ENCODE measurements at regions not wholly inside any gene's neighbourhood (a gene's known extent, or its start where the extent isn't known, plus 50 kb on each side); places are given as distances from the start of the nearest gene placed in this dataset.

DNA sequence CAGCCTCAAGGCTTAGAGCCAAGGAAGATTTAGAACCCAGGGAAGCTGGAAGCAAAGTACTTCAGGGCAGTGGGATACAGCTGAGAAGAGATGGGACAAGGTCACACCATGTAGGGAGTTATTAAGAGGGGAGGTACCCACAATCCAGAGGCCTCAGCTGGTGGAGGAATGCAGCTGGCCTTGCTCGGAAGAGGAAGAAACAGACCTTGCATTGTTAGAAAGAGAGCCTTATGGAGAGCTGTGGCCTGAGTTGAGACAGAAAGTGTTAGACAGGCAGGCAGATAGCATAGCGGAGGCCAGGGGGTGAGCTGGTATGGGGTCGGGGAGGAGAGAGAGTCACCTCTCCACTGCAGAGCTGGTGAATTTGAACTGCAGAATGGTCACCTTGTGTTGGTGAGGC lies 173.1 kb downstream of the JCAD start:
- Histone ChIP-seq H3K4me3 (ENCODE audit: low read length, poor library complexity, severe bottlenecking) (no peak overlapping the region), H3K36me3 (ENCODE audit: insufficient read depth, low read length) (no peaks in the 10 kb centered on the region), H2AFZ (ENCODE audit: low read length) (no peak overlapping the region), H4K20me1 (ENCODE audit: insufficient read depth, low read length, poor library complexity, severe bottlenecking) (no peaks in the 10 kb centered on the region), H3K9me3 (ENCODE audit: insufficient read depth, low read depth, low read length) (no peaks in the 10 kb centered on the region), H3K9me2 (replicated peaks; ENCODE audit: low read depth, low read length) (no peaks in the 10 kb centered on the region), H3K4me1 (ENCODE audit: insufficient read depth, low read length, poor library complexity, severe bottlenecking) (no peaks in the 10 kb centered on the region), H3K79me2 (ENCODE audit: insufficient read depth, low read length) (no peaks in the 10 kb centered on the region), H3K27me3 (ENCODE audit: insufficient read depth, low read length, poor library complexity, severe bottlenecking) (no peaks in the 10 kb centered on the region), H3K9ac (ENCODE audit: low read depth, low read length, poor library complexity, severe bottlenecking) (no peak overlapping the region), H3F3A (ENCODE audit: low read depth) (no peaks in the 10 kb centered on the region), H3K4me2 (ENCODE audit: low read depth, low read length, poor library complexity, severe bottlenecking) (no peak overlapping the region)
- TF ChIP-seq EZH2phosphoT487 (IDR thresholded peaks at IDR 0.05; ENCODE audit: borderline replicate concordance), result no peak
- TF ChIP-seq, protein P1, sequence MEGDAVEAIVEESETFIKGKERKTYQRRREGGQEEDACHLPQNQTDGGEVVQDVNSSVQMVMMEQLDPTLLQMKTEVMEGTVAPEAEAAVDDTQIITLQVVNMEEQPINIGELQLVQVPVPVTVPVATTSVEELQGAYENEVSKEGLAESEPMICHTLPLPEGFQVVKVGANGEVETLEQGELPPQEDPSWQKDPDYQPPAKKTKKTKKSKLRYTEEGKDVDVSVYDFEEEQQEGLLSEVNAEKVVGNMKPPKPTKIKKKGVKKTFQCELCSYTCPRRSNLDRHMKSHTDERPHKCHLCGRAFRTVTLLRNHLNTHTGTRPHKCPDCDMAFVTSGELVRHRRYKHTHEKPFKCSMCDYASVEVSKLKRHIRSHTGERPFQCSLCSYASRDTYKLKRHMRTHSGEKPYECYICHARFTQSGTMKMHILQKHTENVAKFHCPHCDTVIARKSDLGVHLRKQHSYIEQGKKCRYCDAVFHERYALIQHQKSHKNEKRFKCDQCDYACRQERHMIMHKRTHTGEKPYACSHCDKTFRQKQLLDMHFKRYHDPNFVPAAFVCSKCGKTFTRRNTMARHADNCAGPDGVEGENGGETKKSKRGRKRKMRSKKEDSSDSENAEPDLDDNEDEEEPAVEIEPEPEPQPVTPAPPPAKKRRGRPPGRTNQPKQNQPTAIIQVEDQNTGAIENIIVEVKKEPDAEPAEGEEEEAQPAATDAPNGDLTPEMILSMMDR (conservative IDR thresholded peaks at IDR 0.05; ENCODE audit: low read length), result no peak

DNA sequence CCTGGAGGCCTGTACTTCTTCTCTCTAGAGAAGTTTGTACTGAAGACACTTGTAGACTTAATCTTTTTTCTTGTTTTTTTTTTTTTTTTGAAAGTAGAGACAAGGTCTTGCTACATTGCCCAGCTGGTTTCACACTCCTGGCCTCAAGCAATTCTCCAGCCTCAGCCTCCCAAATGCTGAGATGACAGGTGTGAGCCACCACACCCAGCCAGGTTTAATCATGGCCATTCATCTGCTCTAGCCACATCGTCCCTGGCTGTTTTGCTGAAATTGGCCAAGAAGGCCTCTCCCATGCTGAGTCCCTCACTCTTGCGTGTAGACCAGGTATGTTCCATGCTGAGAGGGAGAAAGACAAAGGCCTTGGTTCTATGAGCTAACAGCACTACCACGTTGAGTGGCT lies 176.2 kb downstream of the JCAD start:
- Histone ChIP-seq H3K79me2 (ENCODE audit: insufficient read depth, low read length) (no peaks in the 10 kb centered on the region), H3K4me1 (ENCODE audit: insufficient read depth, low read length, poor library complexity, severe bottlenecking) (no peaks in the 10 kb centered on the region), H3F3A (ENCODE audit: low read depth) (no peaks in the 10 kb centered on the region), H4K20me1 (ENCODE audit: insufficient read depth, low read length, poor library complexity, severe bottlenecking) (no peaks in the 10 kb centered on the region), H3K36me3 (ENCODE audit: insufficient read depth, low read length) (no peaks in the 10 kb centered on the region), H3K9me3 (ENCODE audit: insufficient read depth, low read depth, low read length) (no peaks in the 10 kb centered on the region), H3K4me3 (ENCODE audit: low read length, poor library complexity, severe bottlenecking) (no peak overlapping the region), H2AFZ (ENCODE audit: low read length) (no peak overlapping the region), H3K27me3 (ENCODE audit: insufficient read depth, low read length, poor library complexity, severe bottlenecking) (no peaks in the 10 kb centered on the region), H3K9me2 (replicated peaks; ENCODE audit: low read depth, low read length) (no peaks in the 10 kb centered on the region), H3K4me2 (ENCODE audit: low read depth, low read length, poor library complexity, severe bottlenecking) (no peak overlapping the region), H3K9ac (ENCODE audit: low read depth, low read length, poor library complexity, severe bottlenecking) (no peak overlapping the region)
- TF ChIP-seq EZH2phosphoT487 (IDR thresholded peaks at IDR 0.05; ENCODE audit: borderline replicate concordance), result no peak
- TF ChIP-seq, protein P1 (conservative IDR thresholded peaks at IDR 0.05; ENCODE audit: low read length), result no peak

DNA sequence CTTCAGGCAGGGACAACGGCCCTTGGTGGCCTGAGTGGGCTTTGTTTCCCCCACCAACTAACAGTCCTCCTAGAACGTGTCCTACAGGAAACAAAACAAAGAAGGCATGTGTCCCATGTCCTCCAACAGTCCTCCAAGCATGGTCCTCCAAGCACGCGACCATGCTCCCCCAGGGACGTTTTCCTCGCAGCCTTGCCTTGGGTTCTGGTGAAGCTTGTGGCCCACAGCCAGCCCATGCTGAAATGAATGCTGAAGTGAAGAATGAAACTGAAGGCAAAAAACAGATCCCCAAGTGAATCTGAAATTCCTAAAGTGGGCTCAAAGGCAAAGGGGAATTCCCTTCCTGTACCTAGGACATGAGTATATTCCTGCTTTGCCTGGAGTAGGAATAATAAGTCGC lies 176.6 kb downstream of the JCAD start:
- Histone ChIP-seq H3K9me3 (ENCODE audit: insufficient read depth, low read depth, low read length) (no peaks in the 10 kb centered on the region), H2AFZ (ENCODE audit: low read length) (no peak overlapping the region), H3K4me3 (ENCODE audit: low read length, poor library complexity, severe bottlenecking) (no peak overlapping the region), H3K9me2 (replicated peaks; ENCODE audit: low read depth, low read length) (no peaks in the 10 kb centered on the region), H3K36me3 (ENCODE audit: insufficient read depth, low read length) (no peaks in the 10 kb centered on the region), H3F3A (ENCODE audit: low read depth) (no peaks in the 10 kb centered on the region), H3K27me3 (ENCODE audit: insufficient read depth, low read length, poor library complexity, severe bottlenecking) (no peaks in the 10 kb centered on the region), H3K4me2 (ENCODE audit: low read depth, low read length, poor library complexity, severe bottlenecking) (no peak overlapping the region), H3K4me1 (ENCODE audit: insufficient read depth, low read length, poor library complexity, severe bottlenecking) (no peaks in the 10 kb centered on the region), H3K9ac (ENCODE audit: low read depth, low read length, poor library complexity, severe bottlenecking) (no peak overlapping the region), H3K79me2 (ENCODE audit: insufficient read depth, low read length) (no peaks in the 10 kb centered on the region), H4K20me1 (ENCODE audit: insufficient read depth, low read length, poor library complexity, severe bottlenecking) (no peaks in the 10 kb centered on the region)
- TF ChIP-seq, protein P1 (conservative IDR thresholded peaks at IDR 0.05; ENCODE audit: low read length), result no peak

All from Loucy (cell line).